C4-2B (cell line): ENCODE measurements at regions not wholly inside any gene's neighbourhood (a gene's known extent, or its start where the extent isn't known, plus 50 kb on each side); places are given as distances from the start of the nearest gene placed in this dataset.

Experiments
- CTCF ChIP-seq: fragments of 450-650 bp; conservative IDR thresholded peaks from 2 replicates; pipeline ENCODE4 v1.5.1; 2017; ENCODE audit warnings: mild to moderate bottlenecking
- ZFX ChIP-seq: fragments of 450-650 bp; IDR thresholded peaks from 2 replicates; pipeline ENCODE4 v1.6.1; 2017

GRCh38 chr2:67802824-67803223 lies 260.0 kb downstream of the C1D start:
- no peak for TF ChIP-seq CTCF
- TF ChIP-seq ZFX: no peak
